Liver (tissue), 7 donors: ENCODE measurements at regions not wholly inside any gene's neighbourhood (a gene's known extent, or its start where the extent isn't known, plus 50 kb on each side); places are given as distances from the start of the nearest gene placed in this dataset.

Experiments used
- DNase-seq: peaks from one replicate; pipeline ENCODE4 v3.0.0-alpha.2; 2017; ENCODE audit warnings: low spot score
- H3K27ac ChIP-seq, 2 donors: one replicate each; pipeline ENCODE4 v1.7.0; 2013; ENCODE audit warnings: inconsistent platforms in 2 of 2, low read length in 2 of 2, control low read depth in 1 of 2, low read depth in 1 of 2, mild to moderate bottlenecking in 1 of 2
- H3K27me3 ChIP-seq, 4 donors: one replicate each; pipeline versions ENCODE4 v1.6.1 to v1.7.0; 2013; ENCODE audit warnings: low read length in 3 of 4, inconsistent platforms in 1 of 4, mild to moderate bottlenecking in 1 of 4, moderate library complexity in 1 of 4; ENCODE audit not compliant: control insufficient read depth in 4 of 4, insufficient read depth in 4 of 4
- H3K36me3 ChIP-seq, 4 donors: one replicate each; pipeline versions ENCODE4 v1.6.1 to v1.7.0; 2013; ENCODE audit warnings: low read length in 3 of 4, mild to moderate bottlenecking in 3 of 4, low read depth in 1 of 4, moderate library complexity in 1 of 4; ENCODE audit not compliant: control insufficient read depth in 4 of 4, insufficient read depth in 3 of 4
- H3K4me1 ChIP-seq, 4 donors: one replicate each; pipeline versions ENCODE4 v1.6.1 to v1.7.0; 2013; ENCODE audit warnings: low read length in 3 of 4, mild to moderate bottlenecking in 3 of 4, moderate library complexity in 1 of 4; ENCODE audit not compliant: control insufficient read depth in 4 of 4, insufficient read depth in 4 of 4
- H3K4me3 ChIP-seq, 3 donors: one replicate each; pipeline versions ENCODE4 v1.6.1 to v1.7.0; 2013; ENCODE audit warnings: low read length in 3 of 3, control low read depth in 1 of 3, low read depth in 1 of 3, mild to moderate bottlenecking in 1 of 3
- H3K9ac ChIP-seq, 2 donors: one replicate each; pipeline ENCODE4 v1.7.0; 2013; ENCODE audit warnings: low read length in 2 of 2, mild to moderate bottlenecking in 2 of 2, moderate library complexity in 2 of 2, control low read depth in 1 of 2, low read depth in 1 of 2
- H3K9me3 ChIP-seq, 4 donors: one replicate each; pipeline versions ENCODE4 v1.6.1 to v1.7.0; 2013; ENCODE audit warnings: low read length in 3 of 4; ENCODE audit not compliant: control insufficient read depth in 4 of 4
- EGR1 ChIP-seq, 2 donors: IDR thresholded peaks; 2 replicates each; pipeline ENCODE4 v1.6.1; 2016 to 2018; ENCODE audit warnings: antibody characterized with exemption in 2 of 2, low read depth in 2 of 2
- FOXA1 ChIP-seq: IDR thresholded peaks from 2 replicates; pipeline ENCODE4 v1.6.1; 2016; ENCODE audit warnings: antibody characterized with exemption
- FOXA2 ChIP-seq: IDR thresholded peaks from 2 replicates; pipeline ENCODE4 v1.6.1; 2016; ENCODE audit warnings: antibody characterized with exemption
- GABPA ChIP-seq, 2 donors: IDR thresholded peaks in 1 of 2; conservative IDR thresholded peaks in 1 of 2; 2 replicates each; pipeline ENCODE4 v1.6.1; 2016; ENCODE audit warnings: antibody characterized with exemption in 2 of 2, mild to moderate bottlenecking in 1 of 2, moderate library complexity in 1 of 2
- HNF4G ChIP-seq: IDR thresholded peaks from 2 replicates; pipeline ENCODE4 v1.6.1; 2016; ENCODE audit warnings: antibody characterized with exemption
- JUND ChIP-seq, 2 donors: IDR thresholded peaks; 2 replicates each; pipeline ENCODE4 v1.6.1; 2016; ENCODE audit warnings: antibody characterized with exemption in 2 of 2
- NR2F2 ChIP-seq: IDR thresholded peaks from 2 replicates; pipeline ENCODE4 v1.6.1; 2016; ENCODE audit warnings: antibody characterized with exemption
- RAD21 ChIP-seq, 2 donors: IDR thresholded peaks; 2 replicates each; pipeline ENCODE4 v1.6.1; 2016; ENCODE audit warnings: antibody characterized with exemption in 2 of 2, mild to moderate bottlenecking in 2 of 2
- RXRA ChIP-seq, 2 donors: IDR thresholded peaks; 2 replicates each; pipeline ENCODE4 v1.6.1; 2017 to 2018; ENCODE audit warnings: antibody characterized with exemption in 2 of 2, mild to moderate bottlenecking in 1 of 2
- SP1 ChIP-seq: IDR thresholded peaks from 2 replicates; pipeline ENCODE4 v1.6.1; 2018; ENCODE audit warnings: antibody characterized with exemption, mild to moderate bottlenecking
- TAF1 ChIP-seq: conservative IDR thresholded peaks from 2 replicates; pipeline ENCODE4 v1.6.1; 2016; ENCODE audit warnings: antibody characterized with exemption, mild to moderate bottlenecking
- YY1 ChIP-seq: IDR thresholded peaks from 2 replicates; pipeline ENCODE4 v1.6.1; 2016; ENCODE audit warnings: antibody characterized with exemption, mild to moderate bottlenecking
- ZBTB33 ChIP-seq: IDR thresholded peaks from 2 replicates; pipeline ENCODE4 v1.6.1; 2016; ENCODE audit warnings: antibody characterized with exemption
- whole genome bisulfite sequencing: extraction: QIAGEN DNeasy Blood & Tissue Kit; methylation state at CpG from one replicate; pipeline ENCODE4 v1.1.7; 2013; 5-methylcytosine and 5-hydroxymethylcytosine counted together
- TF ChIP-seq, protein P1 (sequence below): IDR thresholded peaks from 2 replicates; pipeline ENCODE4 v1.6.1; 2016; ENCODE audit warnings: antibody characterized with exemption, mild to moderate bottlenecking
- TF ChIP-seq, protein P2 (sequence below): IDR thresholded peaks from 2 replicates; pipeline ENCODE4 v1.6.1; 2016; ENCODE audit warnings: antibody characterized with exemption
- donor health status: healthy.
- donor health status: healthy.
- donor health status: healthy.
- donor health status: healthy.

GRCh38 chr5:5591567-5591966 lies 169.1 kb downstream of the ICE1 start (continued):
- TF ChIP-seq, protein P1, sequence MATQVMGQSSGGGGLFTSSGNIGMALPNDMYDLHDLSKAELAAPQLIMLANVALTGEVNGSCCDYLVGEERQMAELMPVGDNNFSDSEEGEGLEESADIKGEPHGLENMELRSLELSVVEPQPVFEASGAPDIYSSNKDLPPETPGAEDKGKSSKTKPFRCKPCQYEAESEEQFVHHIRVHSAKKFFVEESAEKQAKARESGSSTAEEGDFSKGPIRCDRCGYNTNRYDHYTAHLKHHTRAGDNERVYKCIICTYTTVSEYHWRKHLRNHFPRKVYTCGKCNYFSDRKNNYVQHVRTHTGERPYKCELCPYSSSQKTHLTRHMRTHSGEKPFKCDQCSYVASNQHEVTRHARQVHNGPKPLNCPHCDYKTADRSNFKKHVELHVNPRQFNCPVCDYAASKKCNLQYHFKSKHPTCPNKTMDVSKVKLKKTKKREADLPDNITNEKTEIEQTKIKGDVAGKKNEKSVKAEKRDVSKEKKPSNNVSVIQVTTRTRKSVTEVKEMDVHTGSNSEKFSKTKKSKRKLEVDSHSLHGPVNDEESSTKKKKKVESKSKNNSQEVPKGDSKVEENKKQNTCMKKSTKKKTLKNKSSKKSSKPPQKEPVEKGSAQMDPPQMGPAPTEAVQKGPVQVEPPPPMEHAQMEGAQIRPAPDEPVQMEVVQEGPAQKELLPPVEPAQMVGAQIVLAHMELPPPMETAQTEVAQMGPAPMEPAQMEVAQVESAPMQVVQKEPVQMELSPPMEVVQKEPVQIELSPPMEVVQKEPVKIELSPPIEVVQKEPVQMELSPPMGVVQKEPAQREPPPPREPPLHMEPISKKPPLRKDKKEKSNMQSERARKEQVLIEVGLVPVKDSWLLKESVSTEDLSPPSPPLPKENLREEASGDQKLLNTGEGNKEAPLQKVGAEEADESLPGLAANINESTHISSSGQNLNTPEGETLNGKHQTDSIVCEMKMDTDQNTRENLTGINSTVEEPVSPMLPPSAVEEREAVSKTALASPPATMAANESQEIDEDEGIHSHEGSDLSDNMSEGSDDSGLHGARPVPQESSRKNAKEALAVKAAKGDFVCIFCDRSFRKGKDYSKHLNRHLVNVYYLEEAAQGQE = no peak
- TF ChIP-seq JUND (IDR thresholded peaks at IDR 0.05) = no peak
- no peak for TF ChIP-seq FOXA2
- TF ChIP-seq RXRA (IDR thresholded peaks at IDR 0.05) = no peak
- no peak for TF ChIP-seq HNF4G
- TF ChIP-seq TAF1 = no peak
- TF ChIP-seq GABPA (IDR thresholded peaks at IDR 0.05 in 1 of 2, conservative IDR thresholded peaks at IDR 0.05 in 1 of 2) = no peak
- no peak for TF ChIP-seq EGR1 (IDR thresholded peaks at IDR 0.05; ENCODE audit: low read depth in 2 of 2)

DNA sequence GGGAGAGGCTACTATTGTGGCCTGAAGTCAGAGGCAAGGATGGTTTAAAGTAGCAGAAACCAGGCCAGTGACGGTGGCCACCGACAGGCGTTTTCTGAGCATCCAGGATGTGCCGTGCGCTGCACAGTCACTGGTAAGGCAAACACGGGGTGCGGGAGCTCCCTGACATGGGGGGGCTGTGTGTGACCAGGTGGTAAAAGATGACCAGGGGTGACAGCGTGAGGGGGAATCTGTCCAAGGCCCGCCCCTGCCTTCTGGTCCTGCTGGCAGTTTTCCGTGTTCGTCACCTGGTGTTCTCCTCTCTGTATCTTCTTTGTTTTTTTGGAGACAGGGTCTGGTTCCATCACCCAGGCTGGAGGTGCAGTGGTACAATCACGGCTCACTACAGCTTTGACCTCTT lies 167.4 kb downstream of the ICE1 start:
- H3K36me3 ChIP-seq = no peaks in the 10 kb centered on the region
- no peak overlapping the region for H3K27ac ChIP-seq
- WGBS = 88% methylated on average over 12 of the region's 12 CpGs
- no peak for DNase-seq
- TF ChIP-seq, protein P1 = no peak
- TF ChIP-seq TAF1 (no peak), RAD21 (IDR thresholded peaks at IDR 0.05) (no peak), FOXA2 (no peak), JUND (IDR thresholded peaks at IDR 0.05) (no peak), ZBTB33 (no peak), YY1 (no peak), GABPA (IDR thresholded peaks at IDR 0.05 in 1 of 2, conservative IDR thresholded peaks at IDR 0.05 in 1 of 2) (no peak), EGR1 (IDR thresholded peaks at IDR 0.05; ENCODE audit: low read depth in 2 of 2) (no peak), NR2F2 (no peak), SP1 (no peak), FOXA1 (no peak), HNF4G (no peak)
- TF ChIP-seq, protein P2, sequence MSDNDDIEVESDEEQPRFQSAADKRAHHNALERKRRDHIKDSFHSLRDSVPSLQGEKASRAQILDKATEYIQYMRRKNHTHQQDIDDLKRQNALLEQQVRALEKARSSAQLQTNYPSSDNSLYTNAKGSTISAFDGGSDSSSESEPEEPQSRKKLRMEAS = no peak
- no peak overlapping the region for H3K9ac ChIP-seq
- H3K4me3 ChIP-seq = no peak overlapping the region
- H3K4me1 ChIP-seq = no peaks in the 10 kb centered on the region
- peaks cover 0 to 4% (median 0%) of the 10 kb centered on the region in 4 donors for H3K27me3 ChIP-seq
- H3K9me3 ChIP-seq = no peaks in the 10 kb centered on the region
